Stimulated activated CD4-positive, alpha-beta T cell treated with anti-CD3 and anti-CD28 coated beads, Interleukin-15, amount 100 ng/mL, for 24 hours (primary cell): ENCODE measurements at regions not wholly inside any gene's neighbourhood (a gene's known extent, or its start where the extent isn't known, plus 50 kb on each side); places are given as distances from the start of the nearest gene placed in this dataset.

Source experiments
- DNase-seq: peaks from one replicate; pipeline ENCODE4 v3.0.0-alpha.2; 2020

- DNase-seq: no peak
Measured at GRCh38 chr7:91798425-91798824, 82.1 kb downstream of the MTERF1 start.

GRCh38 chr7:91800389-91800788 is 80.1 kb downstream of the MTERF1 start:
- DNase-seq: no peak

- no peak for DNase-seq
Measured at GRCh38 chr7:91801331-91801983, 79.0 kb downstream of the MTERF1 start.

- no peak for DNase-seq
Measured at GRCh38 chr7:91811236-91811635, 69.3 kb downstream of the MTERF1 start.

- no peak for DNase-seq
Measured at GRCh38 chr7:91811641-91812040, 68.9 kb downstream of the MTERF1 start.

- no peak for DNase-seq
Measured at GRCh38 chr7:91812388-91812787, 68.1 kb downstream of the MTERF1 start.

- no peak for DNase-seq
Measured at GRCh38 chr7:91814189-91814588, 66.3 kb downstream of the MTERF1 start.
